ENCODE measurements at regions not wholly inside any gene's neighbourhood (a gene's known extent, or its start where the extent isn't known, plus 50 kb on each side); places are given as distances from the start of the nearest gene placed in this dataset.

DNA sequence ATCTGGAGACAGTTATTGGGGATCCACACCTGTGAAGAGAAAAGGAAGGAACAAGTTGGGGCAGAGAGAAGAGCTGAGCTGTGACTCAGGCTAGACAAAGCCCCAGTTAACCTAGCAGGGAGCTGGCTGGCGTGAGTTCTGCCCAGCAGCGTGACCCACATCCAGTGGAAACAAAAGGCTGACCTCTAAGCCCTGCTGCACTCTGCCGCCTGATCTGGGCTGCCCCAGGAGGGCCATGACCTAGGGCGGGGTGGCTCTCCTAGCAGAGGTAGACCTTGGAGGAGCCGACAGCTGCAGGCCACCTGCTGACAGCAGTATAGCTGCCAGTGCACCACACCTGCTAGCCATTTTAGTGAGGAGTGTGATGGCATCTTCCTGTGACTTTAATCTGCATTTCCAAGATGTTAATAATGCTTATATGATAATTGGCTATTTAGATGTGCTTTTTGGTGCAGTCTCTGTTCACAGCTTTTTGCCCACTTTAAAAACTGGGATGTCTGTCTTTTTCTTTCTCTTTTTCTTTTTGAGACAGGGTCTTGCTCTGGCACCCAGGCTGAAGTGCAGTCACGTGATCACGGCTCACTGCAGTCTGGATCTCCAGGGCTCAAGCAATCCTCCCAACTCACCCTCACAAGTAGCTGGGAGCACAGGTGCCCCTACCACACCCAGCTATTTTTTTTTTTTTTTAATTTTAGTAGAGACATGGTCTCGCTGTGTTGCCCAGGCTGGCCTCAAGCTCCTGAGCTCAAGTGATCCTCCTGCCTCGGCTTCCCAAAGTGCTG is 78.1 kb downstream of the LSM3 start (continued):
- TF ChIP-seq PATZ1 (CRISPR knock-in tag; IDR thresholded peaks at IDR 0.05; ENCODE audit: borderline replicate concordance), result no peak
- no peak for TF ChIP-seq ZNF565 (CRISPR knock-in tag; conservative IDR thresholded peaks at IDR 0.05; ENCODE audit: low read depth)
- TF ChIP-seq ZC3H10 (CRISPR knock-in tag; IDR thresholded peaks at IDR 0.05), result no peak
- no peak for TF ChIP-seq ZNF8 (CRISPR knock-in tag; IDR thresholded peaks at IDR 0.05)
- TF ChIP-seq ZNF70 (CRISPR knock-in tag; IDR thresholded peaks at IDR 0.05), result no peak
- no peak for TF ChIP-seq CSRNP3 (CRISPR knock-in tag; IDR thresholded peaks at IDR 0.05)
- no peak for TF ChIP-seq TOX (CRISPR knock-in tag; IDR thresholded peaks at IDR 0.05; ENCODE audit: borderline replicate concordance)
- no peak for TF ChIP-seq OSR1 (CRISPR knock-in tag; IDR thresholded peaks at IDR 0.05)

DNA sequence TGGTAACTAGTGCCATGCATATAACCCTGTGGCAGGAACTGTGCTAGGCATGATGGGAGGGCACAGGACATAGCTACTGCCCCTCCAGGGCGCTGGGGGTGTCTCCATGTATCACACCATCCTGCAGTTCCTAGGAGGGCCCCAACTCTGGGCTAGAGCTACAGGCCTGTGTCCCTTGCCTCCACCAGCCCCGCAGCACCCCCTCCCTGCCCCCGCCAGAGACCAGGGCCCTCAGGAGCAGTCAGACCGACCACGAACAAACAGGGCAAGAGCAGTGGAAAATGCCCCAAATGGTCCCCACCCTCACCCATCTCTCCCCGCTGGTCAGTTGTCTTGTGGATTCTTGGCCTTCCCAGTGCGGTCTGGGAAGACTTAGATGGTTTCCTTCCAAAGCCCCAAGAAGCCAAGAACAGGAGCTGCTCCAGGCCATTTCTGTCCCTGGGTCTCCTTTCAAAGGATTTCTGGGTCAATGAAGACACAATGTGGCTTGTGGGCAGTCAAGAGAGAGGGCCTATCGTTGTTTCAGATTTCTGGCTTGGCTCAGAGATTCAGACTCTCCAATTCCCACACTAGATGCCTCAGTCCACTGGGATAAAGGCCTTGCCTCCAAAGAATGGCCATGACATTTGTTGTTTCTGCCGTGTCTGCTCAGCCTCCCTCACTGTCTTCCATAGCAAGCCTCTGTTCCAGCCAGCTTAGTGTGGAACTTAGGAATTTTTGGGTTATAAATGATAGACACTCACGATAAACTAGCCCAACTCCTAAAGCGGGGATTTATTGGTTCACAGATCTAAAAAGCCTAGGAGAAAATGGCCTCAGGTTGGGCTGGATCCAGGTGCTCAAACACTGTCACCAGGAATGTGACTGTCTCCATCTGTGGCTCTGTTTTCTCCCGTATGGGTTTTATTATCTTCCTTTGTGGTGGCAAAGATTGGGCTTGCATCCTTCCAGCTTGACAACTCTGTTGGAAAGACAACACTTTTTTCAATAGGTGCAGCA is 80.6 kb downstream of the LSM3 start:
- no peak for ATAC-seq
- no peak for TF ChIP-seq ZNF70 (CRISPR knock-in tag; IDR thresholded peaks at IDR 0.05)
- TF ChIP-seq PATZ1 (CRISPR knock-in tag; IDR thresholded peaks at IDR 0.05; ENCODE audit: borderline replicate concordance), result no peak
- TF ChIP-seq TSHZ2 (CRISPR knock-in tag; IDR thresholded peaks at IDR 0.05), result no peak
- TF ChIP-seq PPARA (CRISPR knock-in tag; IDR thresholded peaks at IDR 0.05; ENCODE audit: borderline replicate concordance), result no peak

DNA sequence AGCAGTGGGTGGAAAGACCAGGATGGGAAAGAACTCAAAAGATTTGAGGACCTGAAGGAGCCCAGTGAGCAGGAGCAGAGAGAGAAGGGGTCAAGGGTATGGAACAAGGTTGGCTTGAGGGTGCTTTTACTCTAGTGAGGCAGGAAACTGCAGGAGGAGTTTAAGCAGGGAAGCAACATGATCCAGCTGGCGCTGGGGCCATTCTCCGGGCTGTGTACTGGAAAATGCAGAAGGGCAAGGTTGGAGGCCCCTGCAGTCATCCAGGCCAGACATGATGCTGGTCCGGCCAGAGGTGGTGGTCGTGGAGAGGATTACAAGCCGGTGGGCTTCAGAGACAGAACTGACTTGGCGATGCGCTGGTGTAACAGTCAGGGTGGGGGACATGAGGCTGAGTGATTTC is 81.8 kb downstream of the LSM3 start:
- TF ChIP-seq OSR1 (CRISPR knock-in tag; IDR thresholded peaks at IDR 0.05), result no peak
- no peak for TF ChIP-seq TOX (CRISPR knock-in tag; IDR thresholded peaks at IDR 0.05; ENCODE audit: borderline replicate concordance)
- TF ChIP-seq ZNF565 (CRISPR knock-in tag; conservative IDR thresholded peaks at IDR 0.05; ENCODE audit: low read depth), result no peak
- no peak for TF ChIP-seq GLIS3 (CRISPR knock-in tag; IDR thresholded peaks at IDR 0.05)
- no peak for TF ChIP-seq TCF4 (CRISPR knock-in tag; IDR thresholded peaks at IDR 0.05; ENCODE audit: borderline replicate concordance)
- TF ChIP-seq BACH2 (CRISPR knock-in tag; IDR thresholded peaks at IDR 0.05; ENCODE audit: borderline replicate concordance), result no peak
- no peak for TF ChIP-seq ZFP30 (CRISPR knock-in tag; IDR thresholded peaks at IDR 0.05)
- TF ChIP-seq, protein P1, sequence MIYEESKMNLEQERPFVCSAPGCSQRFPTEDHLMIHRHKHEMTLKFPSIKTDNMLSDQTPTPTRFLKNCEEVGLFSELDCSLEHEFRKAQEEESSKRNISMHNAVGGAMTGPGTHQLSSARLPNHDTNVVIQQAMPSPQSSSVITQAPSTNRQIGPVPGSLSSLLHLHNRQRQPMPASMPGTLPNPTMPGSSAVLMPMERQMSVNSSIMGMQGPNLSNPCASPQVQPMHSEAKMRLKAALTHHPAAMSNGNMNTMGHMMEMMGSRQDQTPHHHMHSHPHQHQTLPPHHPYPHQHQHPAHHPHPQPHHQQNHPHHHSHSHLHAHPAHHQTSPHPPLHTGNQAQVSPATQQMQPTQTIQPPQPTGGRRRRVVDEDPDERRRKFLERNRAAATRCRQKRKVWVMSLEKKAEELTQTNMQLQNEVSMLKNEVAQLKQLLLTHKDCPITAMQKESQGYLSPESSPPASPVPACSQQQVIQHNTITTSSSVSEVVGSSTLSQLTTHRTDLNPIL (CRISPR knock-in tag; IDR thresholded peaks at IDR 0.05; ENCODE audit: low read depth), result no peak
- TF ChIP-seq PPARA (CRISPR knock-in tag; IDR thresholded peaks at IDR 0.05; ENCODE audit: borderline replicate concordance), result no peak
- no peak for TF ChIP-seq ESRRG (CRISPR knock-in tag; IDR thresholded peaks at IDR 0.05)
- no peak for TF ChIP-seq ISL1 (CRISPR knock-in tag; IDR thresholded peaks at IDR 0.05)
- no peak for TF ChIP-seq TSHZ2 (CRISPR knock-in tag; IDR thresholded peaks at IDR 0.05)
- TF ChIP-seq ZNF8 (CRISPR knock-in tag; IDR thresholded peaks at IDR 0.05), result no peak
- no peak for TF ChIP-seq ZC3H10 (CRISPR knock-in tag; IDR thresholded peaks at IDR 0.05)
- TF ChIP-seq ZNF70 (CRISPR knock-in tag; IDR thresholded peaks at IDR 0.05), result no peak
- ATAC-seq, result no peak

Data from SK-N-SH treated with all-trans-retinoic acid at 6 μM for 48 hours (cell line).